ENCODE measurements at regions not wholly inside any gene's neighbourhood (a gene's known extent, or its start where the extent isn't known, plus 50 kb on each side); places are given as distances from the start of the nearest gene placed in this dataset.
A peak's percentile ranks its signal among the peaks of the same experiment; 100 is the strongest.

GRCh38 chr12:47302111-47302671, 222.4 kb upstream of the AMIGO2 start:
- Histone ChIP-seq H2AK5ac (ENCODE audit: low read depth, low read length) (peak overlapping the region; percentile 82), H3K4me3 (ENCODE audit: insufficient read depth, low read depth, low read length) (no peak overlapping the region), H4K8ac (ENCODE audit: low read depth in 2 of 2, low read length in 2 of 2) (peak overlapping the region; percentile 2 to 71; a peak in 1 of 4 replicates), H3K9ac (ENCODE audit: low read depth, low read length) (no peak overlapping the region), H3K27ac (ENCODE audit: insufficient read depth, low read length) (no peak overlapping the region), H3K4me2 (ENCODE audit: low read depth, low read length) (no peak overlapping the region), H2BK20ac (ENCODE audit: low read depth, low read length) (peak overlapping the region; percentile 75), H3K14ac (replicated peaks; ENCODE audit: low read depth, low read length) (peak overlapping the region; percentile 74), H3K23ac (ENCODE audit: low read depth, low read length) (peak overlapping the region; percentile 80), H3K27me3 (ENCODE audit: control insufficient read depth, insufficient read depth, low read length) (no peaks in the 10 kb centered on the region), H2BK15ac (ENCODE audit: low read depth, low read length) (peak overlapping the region; percentile 93; the same call in 2 of the 3 replicates), H2BK5ac (ENCODE audit: low read depth, low read length, poor library complexity, severe bottlenecking) (peak overlapping the region; percentile 92), H3K56ac (ENCODE audit: extremely low read depth, insufficient read depth, low read length) (peak overlapping the region; percentile 28; the same call in 1 of the 2 replicates), H3K36me3 (ENCODE audit: control insufficient read depth, insufficient read depth, low read length) (no peaks in the 10 kb centered on the region), H4K91ac (ENCODE audit: insufficient read depth, low read depth, low read length) (peak overlapping the region; percentile 84), H2BK120ac (ENCODE audit: low read depth, low read length) (peak overlapping the region; percentile 94), H2AK9ac (replicated peaks; ENCODE audit: low read depth, low read length, poor library complexity) (no peak overlapping the region), H4K5ac (ENCODE audit: low read depth, low read length) (peak overlapping the region; percentile 12; the same call in 1 of the 2 replicates), H3K4me1 (ENCODE audit: control insufficient read depth, insufficient read depth, low read length) (peaks cover 7% of the 10 kb centered on the region), H3K9me3 (ENCODE audit: control insufficient read depth, insufficient read depth, low read length) (no peaks in the 10 kb centered on the region), H2AFZ (replicated peaks; ENCODE audit: low read length, poor library complexity) (peak overlapping the region; percentile 82), H4K20me1 (ENCODE audit: insufficient read depth, low read length) (no peaks in the 10 kb centered on the region), H3K18ac (ENCODE audit: low read depth, low read length) (peak overlapping the region; percentile 93; the same call in 1 of the 2 replicates), H3K79me1 (ENCODE audit: low read depth in 1 of 2, low read length in 2 of 2) (no peaks in the 10 kb centered on the region), H3K4ac (ENCODE audit: low read depth, low read length) (peak overlapping the region; percentile 68), H3K9me1 (ENCODE audit: insufficient read depth, low read length) (peaks cover 7% of the 10 kb centered on the region)
- ChIA-PET POLR2A (ENCODE audit: unreplicated experiment) (interaction anchor here (0.6 kb wide), 1 partner anchor 270 kb away, joined by 3 read pairs; no protein-coding TSS in a partner anchor), CTCF (interaction anchor here (0.7 to 2.1 kb wide), 3 partner anchors 23 to 270 kb away, joined by 3 to 7 read pairs (median 3); no protein-coding TSS in a partner anchor)
- in situ Hi-C loops (cut with MboI; ENCODE audit: low sequenced_read_pairs): no loop called here
- intact Hi-C loops (cut with micrococcal nuclease): loop anchor here (5.0 to 10.0 kb wide), 2 partner anchors 205 to 383 kb away; no protein-coding TSS in a partner anchor
- no TSS peak for BruUV-seq (replicated peaks)
- no CpG with 5 or more reads among the region's 6 CpGs for WGBS, 2 experiments (ENCODE audit: extremely low coverage in 2 of 2, insufficient read length in 1 of 2)
- TF ChIP-seq POLR2A (IDR thresholded peaks at IDR 0.05; ENCODE audit: low read depth, low read length) (no peak), MAZ (IDR thresholded peaks at IDR 0.05; ENCODE audit: borderline replicate concordance, low read depth, low read length) (no peak), CHD1 (IDR thresholded peaks at IDR 0.05; ENCODE audit: low read depth, low read length) (no peak), MXI1 (IDR thresholded peaks at IDR 0.05; ENCODE audit: borderline replicate concordance, low read depth, low read length) (no peak), SMC3 (IDR thresholded peaks at IDR 0.05; ENCODE audit: low read depth, low read length) (no peak), MAFK (IDR thresholded peaks at IDR 0.05; ENCODE audit: low read depth, low read length) (no peak), NFE2L2 (IDR thresholded peaks at IDR 0.05; ENCODE audit: low read depth, low read length) (no peak), CTCF (conservative IDR thresholded peaks at IDR 0.05; ENCODE audit: low read depth, low read length) (no peak), RCOR1 (IDR thresholded peaks at IDR 0.05; ENCODE audit: insufficient replicate concordance, low read length) (no peak), ELK1 (IDR thresholded peaks at IDR 0.05; ENCODE audit: borderline replicate concordance, low read depth, low read length) (no peak), RAD21 (IDR thresholded peaks at IDR 0.05; ENCODE audit: low read length) (no peak), RFX5 (IDR thresholded peaks at IDR 0.05; ENCODE audit: low read depth, low read length) (no peak), CEBPB (IDR thresholded peaks at IDR 0.05; ENCODE audit: low read depth, low read length) (no peak), FOS (IDR thresholded peaks at IDR 0.05; ENCODE audit: low read depth, low read length) (no peak), BHLHE40 (IDR thresholded peaks at IDR 0.05; ENCODE audit: low read depth, low read length) (no peak)
- TF ChIP-seq, protein P1, sequence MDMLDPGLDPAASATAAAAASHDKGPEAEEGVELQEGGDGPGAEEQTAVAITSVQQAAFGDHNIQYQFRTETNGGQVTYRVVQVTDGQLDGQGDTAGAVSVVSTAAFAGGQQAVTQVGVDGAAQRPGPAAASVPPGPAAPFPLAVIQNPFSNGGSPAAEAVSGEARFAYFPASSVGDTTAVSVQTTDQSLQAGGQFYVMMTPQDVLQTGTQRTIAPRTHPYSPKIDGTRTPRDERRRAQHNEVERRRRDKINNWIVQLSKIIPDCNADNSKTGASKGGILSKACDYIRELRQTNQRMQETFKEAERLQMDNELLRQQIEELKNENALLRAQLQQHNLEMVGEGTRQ (IDR thresholded peaks at IDR 0.05; ENCODE audit: low read depth, low read length): no peak
- no peak for DNase-seq
- ATAC-seq (ENCODE audit: low read depth): no peak
- dilution Hi-C loops (cut with HindIII; ENCODE audit: low sequenced_read_pairs, unreplicated experiment): no loop called here
